ENCODE measurements at regions not wholly inside any gene's neighbourhood (a gene's known extent, or its start where the extent isn't known, plus 50 kb on each side); places are given as distances from the start of the nearest gene placed in this dataset.

GRCh38 chr21:35764077-35764476, 296.2 kb downstream of the SETD4 start:
- TF ChIP-seq ZFP30 (CRISPR knock-in tag; IDR thresholded peaks at IDR 0.05) (no peak), POU6F1 (CRISPR knock-in tag; IDR thresholded peaks at IDR 0.05; ENCODE audit: borderline replicate concordance, low read depth) (no peak), RARB (CRISPR knock-in tag; IDR thresholded peaks at IDR 0.05) (no peak), BACH2 (CRISPR knock-in tag; IDR thresholded peaks at IDR 0.05; ENCODE audit: borderline replicate concordance) (no peak), TSHZ2 (CRISPR knock-in tag; IDR thresholded peaks at IDR 0.05) (no peak), CREB5 (CRISPR knock-in tag; IDR thresholded peaks at IDR 0.05; ENCODE audit: low read depth) (no peak), ESRRG (CRISPR knock-in tag; IDR thresholded peaks at IDR 0.05) (no peak), PATZ1 (CRISPR knock-in tag; IDR thresholded peaks at IDR 0.05; ENCODE audit: borderline replicate concordance) (no peak)

Measured in SK-N-SH treated with all-trans-retinoic acid at 6 μM for 48 hours (cell line).